HG03442 (cell line): ENCODE measurements at regions not wholly inside any gene's neighbourhood (a gene's known extent, or its start where the extent isn't known, plus 50 kb on each side); places are given as distances from the start of the nearest gene placed in this dataset.

Source experiments
- ATAC-seq: cut with Tn5 transposase; IDR thresholded peaks from one replicate; pipeline ENCODE4 v1.9.1; 2021; ENCODE audit warnings: mild to moderate bottlenecking, moderate library complexity; ENCODE audit not compliant: unreplicated experiment

DNA sequence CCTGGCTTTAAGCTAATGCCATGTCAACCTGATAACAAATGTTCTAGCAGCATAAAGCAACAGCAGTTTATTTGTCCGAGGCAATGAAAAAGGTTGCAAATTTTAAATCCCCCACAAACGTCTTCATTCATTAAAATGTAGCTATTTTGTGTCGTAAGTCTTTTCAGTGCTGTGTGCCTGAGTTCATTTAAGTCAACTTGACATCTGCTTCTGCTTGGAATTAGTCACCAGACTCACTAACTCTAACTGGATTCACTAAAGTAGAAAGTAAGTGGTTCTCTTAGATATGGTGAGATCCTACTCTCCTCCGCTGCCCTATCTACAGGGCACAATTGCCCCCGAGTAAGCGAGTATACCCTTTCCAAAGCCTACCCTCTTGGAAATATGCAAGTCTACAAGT lies 118.4 kb upstream of the CHRM3 start:
- ATAC-seq = no peak

DNA sequence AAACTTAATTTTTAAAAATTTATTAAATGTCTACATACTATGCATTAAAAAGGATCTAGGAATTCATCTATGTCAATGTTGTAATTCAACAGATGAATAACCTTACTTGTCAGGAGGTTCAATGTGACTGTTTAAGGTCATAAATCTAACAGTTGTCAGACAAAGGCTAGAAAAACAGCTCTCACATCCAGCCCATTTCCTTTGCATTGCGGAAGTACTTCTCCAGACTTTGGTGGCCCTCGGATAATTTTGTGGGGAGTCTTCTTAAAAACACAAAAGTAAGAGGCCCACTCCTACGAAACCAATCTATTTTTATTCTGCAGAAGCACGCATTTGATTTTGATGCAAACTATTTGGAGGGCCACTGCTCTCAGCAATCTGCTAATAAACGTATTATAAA lies 122.6 kb upstream of the CHRM3 start:
- ATAC-seq = no peak

DNA sequence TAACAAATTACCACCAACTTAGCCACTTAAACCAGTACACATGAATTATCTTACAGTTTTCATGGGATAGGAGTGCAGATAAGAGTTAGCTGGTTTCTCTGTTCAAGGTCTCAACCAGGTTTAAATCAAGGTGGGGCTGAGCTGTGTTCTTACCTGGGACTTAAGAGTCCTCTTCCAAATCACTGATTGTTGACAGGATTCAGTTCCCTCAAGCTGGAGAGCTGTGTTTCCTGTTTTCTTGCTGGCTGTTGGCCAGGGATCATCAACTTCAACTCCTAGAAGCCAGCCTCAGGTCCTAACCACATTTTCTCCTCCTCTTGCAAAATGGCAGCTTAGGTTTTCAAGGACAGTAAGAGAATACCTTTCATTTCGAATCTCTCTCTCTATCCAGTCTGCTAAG lies 123.8 kb upstream of the CHRM3 start:
- no peak for ATAC-seq

DNA sequence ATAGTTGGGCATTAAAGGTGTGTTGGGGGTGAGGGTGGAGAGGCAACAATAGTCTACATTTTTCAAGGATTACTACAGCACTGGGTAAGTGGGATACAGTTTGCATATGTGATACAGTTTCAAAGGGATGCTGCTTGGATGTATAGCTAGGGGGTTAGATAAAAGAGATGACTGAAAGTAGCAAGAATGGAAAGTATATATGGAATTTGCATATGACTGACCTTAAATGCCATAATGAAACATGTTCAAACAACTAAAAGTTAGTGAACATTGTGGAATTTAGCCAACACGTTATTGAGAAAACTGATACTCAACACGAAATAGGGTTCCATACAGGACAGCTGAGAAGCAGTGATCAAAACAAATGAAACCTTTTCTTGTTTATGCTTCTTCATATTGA lies 124.8 kb upstream of the CHRM3 start:
- ATAC-seq = no peak

DNA sequence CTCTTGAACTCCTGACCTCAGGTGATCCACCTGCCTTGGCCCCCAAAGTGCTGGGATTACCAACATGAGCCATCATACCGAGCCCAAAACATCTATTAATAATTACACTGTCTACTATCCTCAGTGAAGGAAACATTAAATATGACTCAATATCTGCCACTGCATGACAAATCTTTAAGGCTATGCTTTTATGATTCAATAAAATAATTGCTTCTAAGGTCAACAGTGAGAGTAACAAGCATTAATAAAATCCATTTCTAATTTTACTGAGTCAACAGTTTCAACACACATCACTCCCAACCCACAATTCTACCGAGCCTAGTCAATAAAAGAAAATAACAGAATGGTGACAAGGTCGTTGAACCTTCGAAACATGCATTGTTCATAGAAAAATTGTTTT lies 125.5 kb upstream of the CHRM3 start:
- no peak for ATAC-seq

DNA sequence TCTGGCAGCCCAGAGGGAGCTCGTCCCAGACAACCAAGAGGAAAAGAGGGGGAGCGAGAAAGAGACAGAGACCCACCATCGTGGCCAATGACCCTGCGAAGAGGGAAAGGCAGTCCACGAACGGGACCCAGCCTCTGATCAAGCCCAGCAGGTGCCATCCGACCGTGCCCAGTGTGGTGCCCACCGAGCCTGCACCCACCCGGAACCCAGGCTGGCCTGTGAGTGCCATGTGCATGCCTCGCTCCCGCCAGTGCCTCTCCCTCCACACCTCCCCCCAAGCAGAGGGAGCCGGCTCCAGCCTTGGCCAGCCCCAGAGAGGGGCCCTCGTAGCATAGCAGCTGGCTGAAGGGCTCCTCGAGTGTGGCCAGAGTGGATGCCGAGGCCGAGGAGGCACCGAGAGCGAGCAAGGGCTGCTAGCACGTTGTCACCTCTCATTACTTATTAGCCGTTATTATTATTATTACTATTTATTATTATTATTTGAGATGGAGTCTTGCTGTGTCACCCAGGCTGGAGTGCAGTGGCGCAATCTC lies 130.7 kb upstream of the CHRM3 start:
- ATAC-seq = no peak

DNA sequence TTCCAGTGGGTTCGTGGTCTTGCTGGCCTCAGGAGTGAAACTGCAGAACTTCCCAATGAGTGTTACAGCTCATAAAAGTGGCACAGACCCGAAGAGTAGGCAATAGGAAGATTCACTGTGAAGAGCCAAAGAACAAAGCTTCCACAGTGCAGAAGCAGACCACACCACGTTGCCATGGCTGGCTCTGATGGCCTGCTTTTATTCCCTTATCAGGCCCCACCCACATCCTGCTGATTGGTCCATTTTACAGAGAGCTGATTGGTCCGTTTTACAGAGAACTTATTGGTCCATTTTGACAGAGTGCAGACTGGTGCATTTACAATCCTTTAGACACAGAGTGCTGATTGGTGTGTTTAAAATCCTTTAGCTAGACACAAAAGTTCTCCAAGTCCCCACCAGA lies 131.4 kb upstream of the CHRM3 start:
- no peak for ATAC-seq

DNA sequence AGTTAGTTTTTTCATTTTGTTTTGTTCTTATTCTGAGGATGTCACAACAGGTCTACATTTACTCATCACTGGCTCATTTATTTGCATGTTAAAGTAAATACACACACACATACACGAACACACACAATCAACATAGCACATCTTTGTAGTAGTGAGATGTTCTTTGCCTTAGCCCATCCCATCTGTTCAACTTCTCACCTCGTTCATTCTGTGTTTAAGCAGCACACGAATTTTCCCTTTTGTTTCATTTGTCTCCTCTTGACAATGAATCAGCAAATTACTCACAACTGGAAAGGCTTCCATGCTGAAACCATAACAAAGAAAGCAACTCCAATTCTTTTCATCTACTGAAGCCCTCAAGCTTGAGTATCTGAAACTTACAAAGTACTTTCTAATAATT lies 133.3 kb upstream of the CHRM3 start:
- no peak for ATAC-seq

DNA sequence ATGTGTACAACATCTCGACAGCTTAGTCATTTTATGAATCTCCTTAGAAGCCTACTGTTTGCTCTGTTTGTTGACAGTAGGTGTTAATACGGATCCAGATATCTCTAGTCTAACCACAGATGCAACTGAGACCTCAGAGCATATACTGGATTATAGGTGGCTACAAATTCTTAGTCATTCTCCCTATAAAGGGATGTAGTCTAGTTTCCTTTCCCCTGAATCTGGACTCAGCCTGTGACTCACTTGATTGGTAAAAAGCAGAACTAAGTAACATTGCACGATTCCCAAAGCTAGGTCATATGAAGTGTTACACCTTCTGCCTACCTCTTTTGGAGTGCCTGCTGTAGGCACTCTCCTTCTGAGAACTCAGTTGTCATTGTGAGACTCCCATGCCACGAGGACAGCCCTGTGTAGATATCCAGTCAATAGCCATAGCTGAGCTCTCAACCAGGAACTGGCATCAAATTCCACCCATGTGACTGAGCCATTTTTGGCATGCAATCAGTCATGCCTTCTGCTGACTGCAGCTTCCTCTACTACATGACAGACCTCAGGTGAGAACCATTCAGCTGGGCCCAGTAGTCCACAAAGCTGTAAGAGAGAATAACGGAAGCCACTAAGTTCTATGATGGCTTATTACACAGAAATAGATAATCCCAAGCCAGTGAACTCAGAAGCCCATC lies 135.9 kb upstream of the CHRM3 start:
- ATAC-seq = no peak

DNA sequence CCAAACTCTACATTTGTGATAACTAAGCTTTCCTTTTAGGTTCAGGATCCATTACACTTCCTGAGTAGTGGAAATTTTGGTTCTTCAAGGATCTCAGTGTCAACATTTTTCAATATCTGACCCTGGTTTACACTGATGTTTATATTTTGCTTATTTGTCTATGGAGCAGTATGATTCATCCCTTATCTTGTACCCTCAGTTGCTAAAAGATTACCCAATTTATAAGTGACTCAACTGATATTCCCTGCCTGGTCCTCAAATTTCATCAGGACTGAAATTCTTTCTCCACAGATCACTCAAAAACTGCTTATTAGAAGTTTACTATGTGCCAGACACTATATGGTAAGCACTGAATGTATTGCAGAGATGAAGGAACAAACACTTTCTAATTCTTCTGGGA lies 139.1 kb upstream of the CHRM3 start:
- ATAC-seq = no peak

DNA sequence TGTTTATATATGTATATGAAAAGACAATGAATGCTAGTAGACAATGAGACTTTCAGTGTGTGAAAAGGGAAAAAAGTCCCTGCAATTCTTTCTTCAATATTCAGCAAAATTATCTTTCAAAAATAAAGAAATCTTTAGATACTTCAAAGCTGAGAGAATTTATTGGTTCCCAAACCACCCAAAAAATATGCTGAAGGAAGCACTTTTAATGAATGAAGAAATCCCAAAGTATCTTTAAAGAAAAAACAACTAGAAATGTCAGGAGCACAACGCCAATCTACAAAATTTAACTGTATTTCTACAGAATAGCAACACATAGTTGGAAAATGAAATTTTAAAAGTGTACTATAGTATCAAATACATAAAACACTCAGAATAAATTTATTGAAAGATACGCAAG lies 142.3 kb upstream of the CHRM3 start:
- no peak for ATAC-seq

DNA sequence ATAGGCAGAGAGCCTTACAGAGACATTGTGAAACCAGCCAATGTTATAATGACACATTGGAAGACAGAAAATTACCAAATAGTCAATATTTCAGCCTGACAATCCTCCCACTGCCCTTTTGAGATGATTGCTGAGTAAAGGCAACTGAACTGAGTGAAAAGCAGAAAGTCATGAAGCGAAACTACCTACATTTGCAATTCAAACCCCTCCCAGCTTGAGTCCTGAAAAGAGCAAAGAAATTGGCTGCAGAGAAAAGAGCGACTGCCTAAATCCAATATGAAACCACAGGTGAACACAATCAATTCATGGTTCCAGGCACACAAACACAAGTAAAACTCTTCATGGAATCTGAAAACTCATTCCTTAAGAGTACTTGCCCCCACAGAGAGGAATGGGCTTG lies 143.4 kb upstream of the CHRM3 start:
- no peak for ATAC-seq

DNA sequence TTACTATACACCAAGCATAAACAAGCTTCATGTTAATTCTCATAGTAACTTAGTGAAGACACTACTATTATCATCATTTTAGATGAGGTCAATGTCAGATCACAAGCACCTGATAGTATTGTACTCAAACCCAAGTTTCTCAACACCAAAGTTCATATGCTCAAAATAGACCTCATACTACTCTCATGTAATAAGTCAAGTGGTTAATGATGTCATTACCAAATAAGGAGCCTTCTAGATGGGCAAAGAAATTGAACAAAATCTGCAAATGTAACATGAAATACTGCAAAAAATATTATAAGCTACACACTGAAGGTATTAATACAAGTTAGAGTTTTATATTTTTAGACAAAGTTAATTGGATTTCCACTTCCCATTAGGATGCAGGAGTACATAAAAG lies 144.0 kb upstream of the CHRM3 start:
- ATAC-seq = no peak

DNA sequence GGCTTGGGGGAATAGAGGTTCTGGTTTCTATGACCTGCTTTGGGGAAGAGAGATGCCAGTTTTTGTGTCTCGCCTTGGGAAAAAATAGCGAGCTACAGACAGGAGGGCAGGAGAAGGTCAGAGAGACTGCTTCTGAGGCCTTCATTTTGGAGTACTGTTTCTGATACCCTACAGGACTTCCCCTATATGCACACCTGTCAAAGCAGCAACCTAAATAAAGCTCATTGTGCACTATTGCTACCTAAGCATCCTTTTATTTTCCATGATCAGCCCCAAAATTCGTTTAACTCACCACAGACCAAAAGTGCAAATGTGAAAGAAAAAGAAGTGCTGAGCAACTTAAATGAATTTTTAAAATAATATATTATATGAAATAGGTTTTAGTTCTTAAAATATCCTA lies 145.6 kb upstream of the CHRM3 start:
- ATAC-seq = no peak

DNA sequence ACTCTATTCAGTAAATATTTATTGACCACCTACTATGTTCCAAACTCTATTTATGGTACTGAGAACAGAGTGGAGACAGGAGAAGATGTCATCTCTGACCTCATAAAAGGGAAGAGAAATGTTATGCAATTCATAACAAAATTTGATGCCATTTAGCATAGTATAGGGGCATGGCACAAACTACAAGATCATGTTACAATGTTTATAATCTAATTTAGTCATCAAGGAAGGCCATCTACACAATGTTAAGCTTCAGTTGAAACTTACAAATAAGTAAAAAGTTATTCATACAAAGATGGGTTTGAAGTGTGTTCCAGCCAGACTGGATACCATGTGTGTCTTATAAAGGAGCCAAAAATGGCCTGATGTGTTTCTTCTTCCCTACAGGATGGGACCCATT lies 146.8 kb upstream of the CHRM3 start:
- no peak for ATAC-seq

DNA sequence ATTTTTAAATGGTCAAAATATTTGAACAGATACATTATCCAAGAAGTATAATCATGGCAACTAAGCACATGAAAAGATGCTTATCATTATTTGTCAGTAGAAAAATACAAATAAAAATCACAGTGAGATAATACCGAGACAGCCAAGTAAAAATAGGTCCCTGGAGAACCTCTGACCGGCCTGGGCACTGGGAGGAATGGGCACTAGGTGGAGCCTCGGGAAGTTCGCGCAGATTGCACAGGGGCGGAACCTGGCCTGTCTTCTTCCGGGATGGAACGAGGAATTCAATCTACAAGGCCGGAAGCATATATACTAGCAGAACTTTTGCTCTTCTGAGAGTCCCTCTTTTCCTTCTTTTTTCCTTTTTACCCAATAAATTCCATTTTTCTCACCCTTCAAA lies 148.5 kb upstream of the CHRM3 start:
- ATAC-seq = no peak

DNA sequence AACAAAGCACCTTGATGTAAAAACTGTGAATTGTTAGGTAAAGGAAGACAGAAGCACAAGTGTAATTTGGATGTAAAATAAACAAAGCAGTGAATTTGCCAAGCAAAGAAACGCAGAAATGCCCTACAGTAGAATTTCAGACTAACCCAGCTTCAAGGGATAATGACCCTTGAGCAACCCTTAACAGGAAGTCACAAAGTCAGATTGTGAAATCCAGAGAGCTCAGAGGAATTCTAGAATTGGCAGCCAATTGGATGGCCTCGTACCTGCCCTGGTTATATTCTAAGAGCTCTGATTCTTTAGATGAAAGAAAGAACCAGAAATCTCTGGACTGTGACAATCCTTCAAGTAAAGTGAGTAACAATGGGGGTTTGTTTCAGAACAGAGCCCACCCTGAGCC lies 152.7 kb upstream of the CHRM3 start:
- ATAC-seq = no peak

DNA sequence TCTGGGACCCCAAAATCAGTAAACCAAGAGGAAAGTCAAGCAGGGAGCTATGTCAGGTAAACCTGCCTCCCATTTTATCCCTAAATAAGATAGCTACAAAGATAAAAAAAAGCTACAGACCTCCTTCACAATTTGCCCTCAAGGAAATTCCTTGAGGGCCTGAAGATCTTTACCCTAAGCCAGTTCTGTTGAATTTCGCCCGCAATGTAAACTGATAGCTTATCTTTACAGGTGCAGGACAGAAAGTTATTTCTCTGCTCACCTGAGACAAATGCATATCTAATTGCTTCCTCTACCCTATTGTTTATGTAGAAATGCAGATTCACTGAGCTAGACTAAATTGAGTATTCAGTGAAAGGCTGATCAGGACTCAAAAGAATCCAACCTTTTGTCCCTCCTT lies 153.4 kb upstream of the CHRM3 start:
- no peak for ATAC-seq

DNA sequence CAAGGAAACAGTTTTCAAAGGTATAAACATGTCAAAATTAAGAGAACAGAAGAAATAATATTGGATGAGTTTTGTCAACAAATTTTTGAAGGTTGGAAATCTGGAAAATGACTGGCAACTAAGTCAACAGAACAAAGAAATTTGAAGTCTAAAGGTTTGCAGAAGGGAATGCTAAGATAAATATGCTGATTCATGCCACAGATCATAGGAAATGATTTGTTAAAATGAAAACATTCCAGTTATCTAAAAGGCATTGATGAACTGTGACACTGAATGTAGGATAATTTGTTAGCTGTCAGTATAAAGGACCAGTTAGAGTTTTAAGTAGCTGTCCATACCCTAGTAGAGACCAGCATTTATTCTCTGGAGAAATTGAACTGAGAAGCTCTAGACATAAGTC lies 157.9 kb upstream of the CHRM3 start:
- no peak for ATAC-seq

DNA sequence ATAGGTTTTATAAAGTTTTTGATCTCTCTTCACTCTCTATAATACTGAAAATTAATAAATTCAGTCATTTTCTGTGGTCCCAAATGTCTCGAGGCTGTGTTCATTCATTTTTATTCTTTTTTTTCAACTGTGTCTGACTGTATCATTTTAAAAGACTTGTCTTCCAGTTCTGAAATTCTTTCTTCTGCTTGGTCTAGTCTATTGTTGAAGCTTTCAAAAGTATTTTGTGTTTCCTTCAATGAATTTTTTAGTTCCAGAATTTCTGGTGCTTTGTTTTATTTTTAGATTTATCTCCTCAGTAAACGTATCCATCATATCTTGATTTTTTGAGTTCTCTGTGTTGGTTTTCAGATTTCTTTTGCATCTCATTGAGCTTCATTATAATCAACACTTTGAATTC lies 161.0 kb upstream of the CHRM3 start:
- no peak for ATAC-seq

DNA sequence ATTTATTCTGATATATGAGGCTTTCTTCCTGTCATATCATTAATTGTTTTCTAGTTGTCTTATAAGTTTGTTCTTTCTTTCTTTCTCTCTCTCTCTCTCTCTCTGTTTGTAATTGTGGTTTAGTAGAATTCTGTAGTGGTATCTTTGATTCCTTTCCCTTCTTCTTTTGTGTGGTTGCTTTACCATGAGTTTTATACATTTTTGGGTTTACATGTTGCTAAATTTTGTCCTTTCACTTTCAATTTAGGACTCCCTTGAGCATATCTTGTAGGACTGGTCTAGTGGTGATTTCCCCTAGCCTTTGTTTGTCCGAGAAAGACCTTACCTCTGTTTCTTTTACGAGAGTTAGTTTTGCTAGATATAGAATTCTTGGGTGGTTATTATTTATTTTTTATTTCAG lies 162.3 kb upstream of the CHRM3 start:
- ATAC-seq = no peak

DNA sequence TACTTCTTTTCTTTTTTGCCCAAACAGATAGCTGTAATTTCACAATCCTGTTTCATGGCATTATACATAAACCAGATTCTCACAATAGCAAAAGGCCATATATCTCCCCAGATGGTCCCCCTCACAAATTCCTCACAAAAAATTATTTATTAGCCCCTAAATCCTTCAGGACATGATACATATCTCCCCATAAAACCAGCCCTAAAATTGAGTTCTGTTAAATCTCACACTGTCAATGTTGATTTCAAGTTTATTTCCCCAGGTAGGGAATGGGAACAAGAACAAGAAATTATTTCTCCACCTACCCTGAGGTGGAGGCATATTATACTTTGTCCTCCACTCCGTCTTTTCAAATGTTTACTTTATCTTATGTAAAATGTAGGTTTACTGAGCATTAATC lies 163.4 kb upstream of the CHRM3 start:
- ATAC-seq = no peak

DNA sequence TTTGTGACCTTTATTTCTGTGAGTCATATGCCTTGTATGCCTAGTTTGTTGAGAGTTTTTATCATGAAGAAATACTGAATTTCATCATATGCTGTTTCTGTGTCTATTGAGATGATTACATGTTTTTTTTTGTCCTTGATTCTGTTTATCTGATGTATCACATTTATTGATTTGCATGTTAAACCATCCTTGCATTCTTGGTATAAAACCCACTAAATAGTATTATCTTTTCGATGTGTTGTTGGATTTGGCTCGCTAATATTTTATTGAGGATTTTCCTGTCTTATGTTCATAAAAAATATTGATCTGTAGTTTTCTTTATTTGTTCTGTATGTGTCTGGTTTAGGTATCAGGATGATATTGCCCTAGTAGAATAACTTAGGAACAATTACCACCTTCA lies 164.7 kb upstream of the CHRM3 start:
- ATAC-seq = no peak
